Inflammatory macrophage treated with lipopolysaccharide for 4 hours (primary cell): ENCODE measurements at regions not wholly inside any gene's neighbourhood (a gene's known extent, or its start where the extent isn't known, plus 50 kb on each side); places are given as distances from the start of the nearest gene placed in this dataset.

Source experiments
- DNase-seq: peaks from one replicate; pipeline ENCODE4 v3.0.0-alpha.2; 2020

DNA sequence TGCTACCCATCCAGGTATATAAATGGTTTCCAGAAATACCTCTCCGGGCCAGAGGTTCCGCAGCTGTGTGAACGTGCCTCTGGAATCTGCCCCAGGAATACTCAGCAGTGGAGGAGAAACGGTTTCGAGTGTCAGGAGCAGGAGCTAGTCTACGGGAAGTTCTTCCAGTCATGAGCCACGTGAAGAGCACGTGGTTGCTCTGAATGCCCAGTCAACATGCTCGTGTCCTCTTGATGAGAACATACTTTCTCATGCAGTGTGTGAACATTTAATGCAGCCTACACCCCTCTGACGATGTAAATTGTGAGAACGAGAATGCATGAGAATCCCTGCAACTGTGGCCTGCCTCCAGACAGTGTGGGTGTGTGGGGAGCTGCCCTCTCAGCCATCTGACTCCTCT lies 277.0 kb upstream of the SHH start:
- no peak for DNase-seq

DNA sequence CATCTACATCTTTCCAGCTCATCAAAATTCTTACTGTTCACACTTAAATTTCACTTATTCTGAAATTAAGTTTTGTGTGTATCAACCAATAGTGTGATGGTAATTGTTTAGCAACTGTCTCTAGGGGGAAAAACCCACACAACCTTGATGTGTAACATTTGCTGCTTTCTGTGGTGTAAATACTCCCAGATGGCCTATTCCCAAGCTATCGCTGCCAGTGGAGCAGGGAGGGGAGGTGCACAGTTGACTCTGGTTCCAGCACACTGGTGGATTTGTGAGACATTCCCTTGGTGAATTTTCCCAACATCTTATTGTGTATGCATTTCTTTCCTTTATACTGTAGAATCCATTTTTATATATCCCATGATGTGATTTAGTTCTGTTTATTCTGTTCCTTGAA lies 275.9 kb upstream of the SHH start:
- DNase-seq = no peak

DNA sequence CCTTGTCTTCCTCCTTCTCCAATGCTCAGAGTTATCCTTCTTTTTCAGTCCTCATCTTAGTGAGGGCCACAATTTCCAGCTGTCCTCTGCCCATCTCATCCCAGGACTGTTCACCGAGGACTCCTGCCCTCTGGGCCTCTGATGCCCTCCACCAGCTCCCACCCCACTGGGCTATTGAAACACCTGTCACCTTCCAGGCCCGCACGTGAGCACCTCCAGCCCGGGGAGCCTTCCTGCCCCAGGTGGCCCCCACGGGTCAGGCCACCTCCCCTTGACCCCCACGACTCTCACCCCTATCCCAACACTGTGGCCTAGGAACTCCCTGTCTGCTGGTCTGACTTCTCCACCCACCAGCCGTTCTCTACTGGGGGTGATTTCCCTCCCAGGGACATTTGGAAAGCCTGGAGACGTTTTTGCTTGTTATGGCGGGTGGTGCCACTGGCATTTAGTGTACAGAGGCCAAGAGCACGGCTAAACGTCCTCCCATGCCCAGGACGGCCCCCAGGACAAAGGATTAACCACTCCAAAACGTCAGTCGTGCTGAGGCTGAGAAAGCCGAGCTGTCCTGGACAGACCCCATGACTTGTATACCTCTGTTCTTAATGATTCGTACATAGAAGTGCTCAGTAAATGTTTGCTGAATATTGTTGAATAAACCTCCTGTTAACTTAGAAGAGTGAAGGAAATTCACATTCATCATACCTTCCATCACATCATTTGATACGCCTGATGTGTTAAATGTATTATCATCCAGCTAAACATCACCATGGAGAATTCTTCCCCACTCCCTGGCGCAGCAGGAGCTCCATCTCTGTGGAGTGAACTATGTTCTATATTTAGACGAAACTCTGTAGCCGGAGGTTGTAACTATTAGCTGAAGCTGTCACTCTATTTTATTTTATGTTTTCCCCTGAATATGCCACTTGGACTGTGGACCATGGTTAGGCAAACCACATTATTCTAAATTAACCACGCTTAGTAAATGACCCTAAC lies 270.1 kb upstream of the SHH start:
- no peak for DNase-seq

DNA sequence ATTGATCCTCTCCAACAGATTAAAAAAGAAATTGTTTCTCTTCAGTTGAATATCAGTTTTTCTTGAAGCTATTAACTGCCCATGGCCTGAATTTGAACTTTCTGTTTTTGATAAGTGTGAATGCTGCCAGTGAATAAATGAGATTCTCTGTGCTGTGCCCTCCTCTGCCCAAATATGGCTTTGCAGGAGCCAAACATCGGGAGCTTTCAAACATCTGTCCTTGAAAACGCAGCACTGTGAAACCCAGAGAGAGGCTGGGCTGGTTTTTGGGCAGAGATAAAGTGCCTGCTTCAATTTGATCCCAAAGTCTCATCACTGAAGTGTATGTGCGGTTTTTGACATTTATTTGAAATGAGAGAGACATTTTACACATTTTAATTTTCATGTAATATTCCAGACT lies 268.3 kb upstream of the SHH start:
- no peak for DNase-seq

- no peak for DNase-seq
These were observed 267.8 kb upstream of the SHH start for GRCh38 chr7:156080046-156080445.

GRCh38 chr7:156079156-156079555 lies 266.9 kb upstream of the SHH start:
- no peak for DNase-seq

- no peak for DNase-seq
These were observed 262.8 kb upstream of the SHH start for GRCh38 chr7:156074982-156075615.

- DNase-seq = no peak
These were observed 261.8 kb upstream of the SHH start for GRCh38 chr7:156074084-156074483.

DNA sequence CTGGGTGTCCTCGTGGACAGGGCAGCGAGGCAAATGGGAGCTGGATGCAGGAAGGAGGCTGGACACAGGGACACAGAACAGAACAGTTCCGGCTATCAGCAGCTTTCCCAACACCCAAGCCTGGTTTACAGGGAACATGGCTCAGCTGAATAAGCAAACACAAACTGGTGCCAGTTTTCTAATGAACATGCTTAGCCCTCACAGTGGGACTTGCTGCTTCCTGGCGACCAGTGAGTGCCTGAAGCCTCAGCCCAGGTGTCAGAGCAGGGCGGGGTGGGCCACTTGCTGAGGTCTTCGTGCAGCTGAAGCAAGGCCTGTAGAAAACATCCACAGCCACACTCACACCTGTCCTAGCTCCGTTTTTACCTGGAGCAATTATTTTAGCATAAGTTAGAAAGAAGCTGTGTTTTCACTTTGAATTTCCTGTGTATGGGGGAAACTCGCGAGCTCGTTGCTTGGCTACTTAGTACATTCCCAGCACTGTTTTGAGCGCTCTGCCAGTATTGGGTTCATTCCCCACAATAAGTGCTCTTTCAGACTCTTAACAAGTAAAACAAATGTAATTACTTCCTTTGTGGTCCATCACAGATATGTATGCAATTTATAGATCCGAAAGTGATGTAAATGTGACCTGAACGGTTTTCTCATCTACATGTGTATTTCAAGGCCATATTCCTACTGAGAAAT lies 261.2 kb upstream of the SHH start:
- no peak for DNase-seq

- no peak for DNase-seq
These were observed 259.3 kb upstream of the SHH start for GRCh38 chr7:156071612-156072011.

- no peak for DNase-seq
These were observed 257.6 kb upstream of the SHH start for GRCh38 chr7:156069891-156070290.

- no peak for DNase-seq
These were observed 254.9 kb upstream of the SHH start for GRCh38 chr7:156067156-156067555.

DNA sequence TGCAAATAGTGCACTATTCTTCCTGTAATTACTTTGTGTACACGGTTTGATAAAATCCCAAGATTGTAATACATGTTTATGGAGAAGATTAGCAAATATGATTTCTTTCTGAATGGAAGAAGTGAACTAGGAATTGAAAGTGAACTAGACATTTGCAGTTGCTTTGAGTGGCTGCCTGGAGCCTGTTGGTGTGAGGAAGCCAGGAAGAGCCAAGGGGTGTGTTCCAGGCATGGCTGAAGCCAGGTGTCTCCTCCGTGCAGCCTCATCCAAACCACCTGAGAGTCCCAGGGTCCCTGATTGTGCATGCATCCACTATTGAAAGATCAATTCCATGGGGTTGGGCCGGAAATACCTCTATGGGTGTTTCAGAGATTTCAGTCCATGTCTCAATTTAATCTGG lies 253.1 kb upstream of the SHH start:
- DNase-seq = no peak

GRCh38 chr7:156064971-156065386 lies 252.7 kb upstream of the SHH start:
- no peak for DNase-seq

- DNase-seq = no peak
These were observed 251.1 kb upstream of the SHH start for GRCh38 chr7:156063241-156063810.

DNA sequence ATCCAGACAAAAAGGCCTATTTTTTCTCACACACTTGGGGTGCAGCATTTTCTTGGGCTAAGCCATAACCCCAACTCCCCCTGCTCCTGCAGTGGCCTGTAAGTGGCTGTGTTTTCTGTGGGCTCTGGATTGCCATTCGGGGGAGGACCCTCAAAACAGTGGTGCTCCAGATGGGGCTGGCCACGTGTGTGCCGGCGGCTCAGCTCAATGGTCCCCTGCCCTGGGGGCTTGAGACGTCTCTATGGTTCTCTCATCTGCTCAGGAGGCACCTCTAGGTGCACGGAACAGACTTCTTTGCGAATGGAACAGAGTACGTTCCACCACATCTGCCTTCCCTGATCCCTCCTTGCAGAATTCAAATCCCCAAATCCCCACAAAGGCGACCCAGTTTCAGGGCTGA lies 250.0 kb upstream of the SHH start:
- no peak for DNase-seq

- DNase-seq = no peak
These were observed 249.5 kb upstream of the SHH start for GRCh38 chr7:156061689-156062255.

- DNase-seq = no peak
These were observed 248.7 kb upstream of the SHH start for GRCh38 chr7:156060925-156061324.

DNA sequence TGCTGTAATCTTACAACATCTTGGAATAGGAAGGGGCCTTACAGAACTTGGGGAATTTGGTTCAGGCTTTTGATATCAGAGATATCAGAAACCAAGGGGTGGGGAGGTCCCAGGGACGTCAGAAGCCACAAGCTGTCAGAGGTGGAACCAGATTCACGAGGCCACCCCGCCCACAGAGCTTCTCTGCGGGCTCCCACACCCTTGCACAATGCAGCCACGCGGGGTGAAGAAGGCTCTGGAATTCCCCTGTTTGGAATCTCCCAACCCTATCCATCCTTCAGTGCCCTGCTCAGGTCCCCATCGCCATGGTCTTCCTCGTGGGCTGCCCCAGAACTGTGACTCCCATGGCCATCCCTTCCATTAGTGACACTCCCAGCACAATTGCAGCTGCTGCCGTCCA lies 247.1 kb upstream of the SHH start:
- peak; percentile 35 for DNase-seq

DNA sequence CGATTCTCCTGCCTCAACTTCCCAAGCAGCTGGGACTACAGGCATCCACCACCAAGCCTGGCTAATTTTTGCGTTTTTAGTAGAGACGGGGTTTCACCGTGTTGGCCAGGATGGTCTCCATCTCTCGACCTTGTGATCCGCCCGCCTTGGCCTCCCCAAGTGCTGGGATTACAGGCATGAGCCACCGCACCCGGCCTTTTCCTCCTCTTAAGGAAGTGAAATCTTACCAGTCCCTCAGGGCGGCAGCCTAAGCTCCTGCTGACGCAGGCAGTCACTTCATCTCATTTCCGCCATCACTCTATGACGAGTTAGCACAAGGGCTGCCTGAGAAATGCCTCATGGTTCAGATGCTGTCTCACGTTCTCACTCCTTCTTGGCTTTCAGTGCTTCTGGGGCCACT lies 246.0 kb upstream of the SHH start:
- no peak for DNase-seq

DNA sequence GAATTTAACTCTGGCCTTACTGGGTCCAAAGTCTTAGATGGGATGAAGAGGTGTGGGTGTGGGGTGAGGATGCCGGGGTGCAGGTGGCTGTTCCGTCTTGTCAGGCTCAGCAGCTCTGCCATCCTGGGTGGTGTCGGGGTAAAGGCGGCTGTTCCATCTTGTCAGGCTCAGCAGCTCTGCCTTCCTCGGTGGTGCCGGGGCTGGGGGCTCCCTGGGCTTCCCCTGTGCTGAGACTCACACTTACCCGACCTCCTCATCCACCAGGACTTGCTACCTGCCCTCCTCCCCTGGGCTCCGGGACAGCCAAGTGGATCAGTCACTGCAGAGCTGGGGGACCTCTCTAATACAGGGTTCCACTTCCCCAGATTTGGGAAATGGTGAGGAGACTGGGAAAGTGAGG lies 244.3 kb upstream of the SHH start:
- DNase-seq = no peak

GRCh38 chr7:156055206-156055822 lies 243.1 kb upstream of the SHH start:
- no peak for DNase-seq

GRCh38 chr7:156051884-156052283 lies 239.6 kb upstream of the SHH start:
- no peak for DNase-seq
